Erythroblast (primary cell): ENCODE measurements at regions not wholly inside any gene's neighbourhood (a gene's known extent, or its start where the extent isn't known, plus 50 kb on each side); places are given as distances from the start of the nearest gene placed in this dataset.

Source experiments
- DNase-seq, 2 experiments: peaks; one replicate each; lab custom pipeline; 2025; lab: John Stamatoyannopoulos, UW
- GATA1 ChIP-seq: IDR thresholded peaks from 2 replicates; pipeline ENCODE4 v1.6.1; 2011; ENCODE audit warnings: low read depth, mild to moderate bottlenecking, control low read depth, low read length, moderate library complexity
- POLR2A ChIP-seq: IDR thresholded peaks from 2 replicates; pipeline ENCODE4 v1.6.1; 2011; ENCODE audit warnings: mild to moderate bottlenecking, low read length

DNA sequence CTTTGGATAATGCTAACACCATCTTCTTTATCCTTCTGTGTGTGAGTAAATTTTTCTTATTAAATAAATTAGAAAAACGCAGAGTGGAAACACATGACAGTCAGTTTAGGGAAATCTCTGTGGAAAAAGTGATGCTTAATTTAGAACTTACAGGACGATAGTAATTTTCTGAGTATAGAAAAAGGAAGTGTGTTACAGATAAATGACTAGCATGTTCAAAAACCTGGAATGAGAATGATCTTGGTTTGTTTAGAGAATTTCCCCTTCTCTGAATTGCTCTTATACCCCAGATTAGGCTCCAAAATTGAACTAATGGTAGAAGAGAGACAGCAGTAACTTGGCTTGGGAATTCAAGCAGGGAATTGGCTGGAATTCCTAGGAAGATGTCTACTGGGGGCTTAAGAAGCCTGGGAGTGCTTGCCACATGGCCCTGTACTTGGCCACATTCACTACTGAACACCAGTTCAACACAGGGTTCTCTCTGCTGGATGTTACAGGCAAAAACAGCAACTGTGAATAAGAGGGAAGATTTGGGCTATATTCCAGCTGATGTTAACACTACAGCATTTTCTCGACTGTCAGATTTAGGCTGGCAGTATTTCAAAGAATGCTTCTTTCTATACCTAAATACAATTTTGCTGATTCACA is 1004.2 kb downstream of the TTLL7 start:
- TF ChIP-seq POLR2A (no peak), GATA1 (no peak)
- no peak for DNase-seq

DNA sequence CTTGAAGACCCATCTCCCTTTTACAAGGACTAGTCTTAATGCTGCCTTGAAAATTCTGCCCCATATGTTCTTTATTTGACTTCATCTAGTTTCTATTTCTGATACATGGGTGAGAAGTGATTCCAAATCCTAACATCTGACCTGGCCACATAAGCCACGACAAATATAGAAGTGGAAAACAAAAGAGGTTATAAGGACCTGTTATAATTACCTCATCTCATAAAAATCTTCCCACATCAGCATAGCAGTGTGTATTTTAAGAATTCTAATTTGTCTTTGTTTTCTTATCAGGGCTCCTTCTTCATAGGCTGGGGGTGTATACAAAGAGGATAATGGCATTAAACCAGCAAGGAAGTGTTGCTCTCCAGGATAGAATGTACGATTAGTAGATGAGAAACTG is 1007.4 kb downstream of the TTLL7 start:
- no peak for TF ChIP-seq GATA1
- no peak for TF ChIP-seq POLR2A
- DNase-seq = no peak

DNA sequence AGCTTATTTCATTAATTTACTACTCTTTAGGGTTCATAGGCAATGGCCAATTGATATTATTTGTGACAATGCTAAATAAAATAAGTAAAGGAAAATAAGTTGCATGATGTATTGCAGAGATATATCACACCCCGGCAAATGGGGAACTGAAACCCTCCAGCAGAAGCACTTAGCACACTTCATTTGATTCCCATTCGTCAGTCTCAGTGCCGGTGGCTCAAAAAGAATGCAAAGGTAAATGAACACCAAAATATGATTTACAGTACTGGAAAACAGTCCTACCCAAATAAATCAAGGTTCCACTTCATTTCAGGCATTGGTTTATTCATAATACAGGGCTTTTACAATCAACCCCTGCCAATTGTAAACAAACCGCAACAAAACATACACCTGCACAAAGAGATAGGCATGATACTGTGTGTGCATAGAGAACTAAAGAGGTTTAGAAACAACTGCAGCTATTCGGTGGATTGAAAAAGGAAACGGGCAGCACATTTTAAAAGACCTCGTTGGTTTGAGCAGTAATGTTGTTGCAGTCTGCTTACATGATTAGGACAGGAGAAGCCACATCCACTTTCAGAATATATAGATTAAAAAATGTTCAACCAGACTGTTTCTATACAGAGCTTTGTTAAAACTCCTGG is 1019.2 kb downstream of the TTLL7 start:
- no peak for TF ChIP-seq POLR2A
- TF ChIP-seq GATA1 = no peak
- DNase-seq = no peak

DNA sequence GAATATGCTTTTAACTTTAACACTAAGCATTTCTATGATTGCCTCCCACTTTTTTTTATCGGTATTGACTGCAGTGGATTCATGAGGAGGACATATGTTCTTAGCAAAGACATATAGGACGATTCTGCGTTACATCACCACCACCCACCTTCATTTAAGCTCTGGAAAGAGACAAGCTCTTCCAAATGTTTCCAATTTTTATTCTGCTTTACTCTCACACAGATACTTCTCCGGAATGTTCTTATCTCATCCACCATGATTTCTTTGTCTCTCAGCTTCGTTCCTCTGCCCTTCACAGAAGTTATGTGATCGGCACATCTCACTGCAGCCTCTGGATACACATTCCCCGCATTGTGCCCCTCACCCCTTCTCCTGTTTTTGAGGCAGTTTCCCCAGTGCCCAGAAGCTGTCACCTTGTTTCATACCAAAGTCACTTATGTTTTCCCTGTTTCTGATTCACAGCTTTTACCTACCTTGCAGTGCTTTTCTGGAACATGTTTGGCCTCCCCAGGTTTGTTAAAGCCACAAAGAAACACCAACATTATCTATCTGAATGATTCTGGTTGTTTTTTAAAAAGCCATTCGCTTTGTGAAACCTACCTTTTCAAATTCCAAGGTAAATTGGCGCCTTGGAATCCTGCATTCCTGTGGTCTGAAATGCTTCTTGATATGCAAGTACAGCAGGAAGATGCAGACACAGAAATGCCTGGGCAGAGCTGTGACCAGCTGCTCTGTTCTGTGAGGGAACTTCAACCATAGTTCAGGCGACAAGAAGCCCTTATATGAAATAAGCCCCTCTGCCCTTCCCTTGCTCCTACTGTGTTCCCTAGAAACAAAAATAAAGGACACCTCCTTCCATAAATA is 1020.2 kb downstream of the TTLL7 start:
- TF ChIP-seq POLR2A = no peak
- TF ChIP-seq GATA1 = no peak
- no peak for DNase-seq

DNA sequence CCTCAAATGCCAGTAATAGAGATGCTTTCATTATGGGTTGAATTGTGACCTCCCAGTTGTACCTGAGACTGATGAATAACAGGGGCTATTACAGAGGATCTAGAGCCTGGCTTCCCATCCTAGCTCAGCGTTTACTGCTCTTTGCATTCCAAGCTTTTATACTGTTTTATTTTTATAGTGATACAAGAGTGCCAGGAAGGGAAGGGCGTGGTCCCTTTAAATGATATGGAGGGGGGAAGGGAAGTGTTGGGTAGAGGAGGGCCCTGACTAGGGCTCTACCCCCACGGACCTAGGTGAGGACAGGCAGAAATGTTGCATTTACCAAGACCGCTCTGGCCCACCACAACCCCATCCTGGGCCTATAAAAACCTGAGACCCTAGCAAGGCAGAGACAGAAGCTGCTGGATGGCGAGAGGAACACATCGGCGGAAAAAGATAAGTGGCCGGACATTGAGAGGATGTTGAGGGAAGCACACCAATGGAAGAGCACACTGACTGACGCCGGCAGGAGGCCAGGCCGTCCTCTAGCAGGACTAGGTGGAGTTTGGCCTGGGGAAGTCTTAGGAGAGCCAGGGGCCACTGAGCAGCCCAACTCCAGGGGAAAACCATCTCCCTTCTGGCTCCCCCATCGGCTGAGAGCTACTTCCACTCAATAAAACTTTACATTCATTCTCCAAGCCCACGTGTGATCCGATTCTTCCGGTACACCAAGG is 1025.9 kb downstream of the TTLL7 start:
- no peak for DNase-seq
- TF ChIP-seq GATA1 (no peak), POLR2A (no peak)

DNA sequence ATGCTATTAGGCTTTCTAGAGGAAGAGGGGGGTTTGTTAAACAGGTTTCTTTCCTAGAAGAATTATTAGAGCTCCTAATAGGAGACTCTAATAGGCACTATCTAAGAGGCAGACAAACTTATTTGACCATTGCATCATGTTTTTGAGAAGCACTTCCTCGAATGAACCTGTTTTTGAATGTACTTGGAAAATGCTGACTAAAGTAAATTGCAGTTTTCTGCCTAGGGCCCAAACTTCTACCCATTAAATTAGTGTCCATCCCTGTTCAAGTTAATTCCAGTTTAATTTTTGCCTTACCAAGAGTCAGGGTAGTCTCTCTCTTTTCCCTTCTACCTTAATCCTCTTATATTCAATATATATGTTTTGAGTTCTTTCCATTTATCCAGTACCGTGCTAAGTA is 1029.6 kb downstream of the TTLL7 start:
- no peak for DNase-seq
- TF ChIP-seq GATA1 (no peak), POLR2A (no peak)

DNA sequence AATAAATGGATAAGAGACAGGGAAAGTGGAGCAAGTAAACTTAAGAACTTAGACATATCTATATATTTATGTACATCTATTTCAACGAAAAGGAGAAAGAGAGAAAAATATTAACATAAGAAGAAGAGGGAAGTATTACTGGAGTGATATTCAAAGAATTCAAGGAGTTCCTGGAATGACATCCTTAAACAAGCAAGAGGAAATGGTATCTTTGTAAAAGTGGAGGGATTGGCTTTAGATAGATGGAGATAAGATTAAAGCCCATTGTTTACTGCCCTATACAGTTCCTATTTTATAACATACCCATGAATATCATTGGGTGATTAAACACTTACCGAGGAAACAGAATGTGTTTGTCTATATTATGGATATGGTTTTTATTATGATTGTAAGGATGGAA is 1036.3 kb downstream of the TTLL7 start:
- DNase-seq = no peak
- no peak for TF ChIP-seq POLR2A
- no peak for TF ChIP-seq GATA1

DNA sequence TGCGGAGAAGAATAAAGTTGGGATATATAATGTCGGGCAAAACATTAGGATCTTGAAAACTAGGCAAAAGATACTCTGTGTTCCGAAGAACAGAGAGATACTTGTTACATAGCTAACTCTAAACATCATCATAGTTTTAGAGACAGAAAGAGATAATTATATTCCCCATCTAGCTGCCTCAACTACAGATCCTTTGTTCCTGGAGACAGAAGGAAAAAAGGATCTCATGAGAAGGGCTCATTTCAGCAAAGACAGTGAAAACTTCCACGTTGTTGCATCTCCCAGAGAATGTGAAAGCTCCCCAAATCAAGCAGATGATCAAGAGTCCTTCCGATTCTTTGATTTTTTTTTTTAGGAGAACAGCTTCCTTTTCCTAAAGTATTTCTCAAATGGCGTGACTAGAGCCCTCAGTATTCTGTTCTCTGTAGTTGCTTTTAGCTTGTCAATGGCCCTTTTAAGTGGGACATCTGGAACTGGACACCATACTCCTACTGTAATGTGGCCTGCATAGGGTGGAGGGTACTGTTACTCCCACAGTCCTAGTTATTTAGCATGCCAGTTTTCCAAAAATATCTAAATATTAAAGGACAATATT is 1048.2 kb downstream of the TTLL7 start:
- no peak for TF ChIP-seq POLR2A
- no peak for TF ChIP-seq GATA1
- DNase-seq = no peak

DNA sequence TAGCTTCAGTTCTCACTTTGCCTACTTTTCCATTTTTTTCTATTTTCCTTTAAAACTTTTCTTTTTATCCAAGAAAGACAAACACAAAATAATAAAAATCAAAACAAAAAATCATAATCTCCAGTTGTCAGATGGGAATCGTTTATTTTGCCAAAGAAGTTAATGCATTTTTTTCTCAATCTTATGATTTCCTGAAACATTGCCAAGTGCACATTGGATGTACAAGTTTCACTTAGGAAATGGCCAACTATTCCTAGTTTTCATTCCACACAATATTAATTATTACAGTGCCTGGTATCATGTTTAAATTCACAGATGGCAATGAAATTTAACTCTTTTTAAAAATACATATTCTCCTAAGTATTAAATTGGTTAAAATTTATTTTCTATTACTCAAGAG is 1050.5 kb downstream of the TTLL7 start:
- no peak for DNase-seq
- no peak for TF ChIP-seq POLR2A
- no peak for TF ChIP-seq GATA1

DNA sequence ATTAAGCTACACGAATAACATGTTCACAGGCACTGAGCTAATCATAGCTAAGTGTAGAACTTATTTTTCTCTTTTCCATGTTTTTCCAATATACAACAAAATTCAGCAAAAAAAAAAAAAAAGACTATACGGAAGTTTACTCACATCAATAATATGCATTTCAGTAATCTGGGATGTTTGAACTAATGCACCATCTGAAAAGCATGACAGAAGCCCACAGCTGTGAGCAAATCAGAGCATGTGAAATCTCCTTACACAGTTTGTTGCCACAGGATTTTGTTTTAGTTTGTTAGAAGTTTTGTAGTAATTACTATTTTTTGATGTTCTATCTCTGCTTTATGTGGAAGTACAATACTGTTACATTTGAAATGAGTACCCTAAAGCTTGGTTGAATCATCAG is 1051.7 kb downstream of the TTLL7 start:
- no peak for DNase-seq
- TF ChIP-seq POLR2A = no peak
- TF ChIP-seq GATA1 = no peak

DNA sequence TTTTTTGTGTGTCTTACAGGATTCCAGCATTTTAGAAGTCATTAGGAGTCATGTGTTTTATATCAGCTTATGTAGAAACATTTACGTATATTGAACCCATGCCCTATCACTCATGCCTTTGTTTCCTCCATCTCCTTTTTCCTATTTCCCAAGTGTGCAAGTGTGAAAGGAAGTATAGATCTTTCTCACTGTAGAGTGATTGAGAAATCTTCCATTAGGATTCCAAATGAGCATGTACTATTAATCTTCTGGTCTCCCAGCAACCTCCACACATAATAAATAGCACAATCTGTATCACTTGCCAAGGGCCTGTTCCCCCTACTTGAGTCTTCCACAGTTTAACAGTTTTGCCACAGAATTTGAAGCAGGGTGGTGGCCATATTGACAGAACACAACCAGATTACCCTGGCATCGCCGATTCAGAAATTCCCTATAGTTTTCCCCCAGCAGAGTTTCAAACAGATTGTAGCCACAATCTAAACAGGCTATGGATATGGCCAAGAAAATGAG is 1052.8 kb downstream of the TTLL7 start:
- no peak for DNase-seq
- no peak for TF ChIP-seq GATA1
- no peak for TF ChIP-seq POLR2A

DNA sequence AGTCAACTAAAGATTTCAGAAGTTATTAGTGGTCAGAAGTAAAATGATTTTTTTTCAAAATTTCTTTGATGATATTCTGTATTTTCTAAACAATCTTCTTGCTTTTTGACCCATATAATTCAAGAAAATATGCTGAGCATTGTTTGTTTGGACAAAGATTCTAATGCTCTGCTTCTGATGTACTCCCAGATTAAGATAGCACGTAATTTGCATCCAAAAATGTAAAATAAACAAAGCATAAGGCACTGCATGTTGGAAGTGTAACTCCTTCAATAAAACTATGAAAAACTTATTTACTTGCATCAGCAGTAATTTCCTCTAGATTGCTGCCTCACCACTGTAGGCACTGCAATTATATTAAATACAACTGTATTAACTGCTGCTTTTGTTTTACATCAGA is 1054.1 kb downstream of the TTLL7 start:
- no peak for TF ChIP-seq GATA1
- TF ChIP-seq POLR2A = no peak

DNA sequence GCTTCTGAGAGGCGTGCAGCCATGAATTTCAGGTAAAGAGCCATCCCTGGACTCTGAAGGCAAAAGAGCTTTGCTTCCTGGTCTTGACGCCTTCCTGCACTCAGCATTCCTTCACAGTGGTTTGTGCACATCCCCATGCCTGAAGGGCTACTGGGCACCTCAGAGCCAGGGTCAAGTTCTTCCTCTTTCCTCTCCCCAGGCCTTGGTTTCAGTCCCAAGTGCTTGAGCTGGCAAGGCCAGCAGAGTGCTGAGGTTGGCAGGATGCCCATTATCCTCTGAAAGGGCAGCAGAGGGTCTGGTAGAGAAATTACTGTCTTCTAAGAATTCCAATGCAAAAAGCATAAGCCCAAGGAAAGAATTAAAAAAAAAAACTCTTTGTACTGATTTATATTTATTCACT is 1064.9 kb downstream of the TTLL7 start:
- TF ChIP-seq POLR2A = no peak
- TF ChIP-seq GATA1 = no peak
- DNase-seq = no peak

More for the DNA sequence above, 1054.1 kb downstream of the TTLL7 start:
- DNase-seq = no peak
